Subcutaneous abdominal adipose tissue (tissue), 5 donors: ENCODE measurements at regions not wholly inside any gene's neighbourhood (a gene's known extent, or its start where the extent isn't known, plus 50 kb on each side); places are given as distances from the start of the nearest gene placed in this dataset.

Experiments used
- H3K27ac ChIP-seq: one replicate; pipeline ENCODE4 v1.7.0; 2013; ENCODE audit warnings: low read depth, mild to moderate bottlenecking, inconsistent platforms, low read length, moderate library complexity
- H3K27me3 ChIP-seq, 5 donors: one replicate each; pipeline ENCODE4 v1.7.0; 2013; ENCODE audit warnings: low read length in 5 of 5, inconsistent platforms in 1 of 5; ENCODE audit not compliant: control insufficient read depth in 5 of 5, insufficient read depth in 4 of 5
- H3K36me3 ChIP-seq, 5 donors: one replicate each; pipeline ENCODE4 v1.7.0; 2013; ENCODE audit warnings: low read length in 5 of 5; ENCODE audit not compliant: control insufficient read depth in 5 of 5, insufficient read depth in 5 of 5
- H3K4me1 ChIP-seq, 5 donors: one replicate each; pipeline ENCODE4 v1.7.0; 2013; ENCODE audit warnings: low read length in 5 of 5, mild to moderate bottlenecking in 3 of 5, moderate library complexity in 1 of 5; ENCODE audit not compliant: control insufficient read depth in 5 of 5, insufficient read depth in 5 of 5
- H3K4me3 ChIP-seq, 5 donors: one replicate each; pipeline ENCODE4 v1.7.0; 2013; ENCODE audit warnings: low read length in 5 of 5, low read depth in 1 of 5
- H3K9ac ChIP-seq, 5 donors: one replicate each; pipeline ENCODE4 v1.7.0; 2013; ENCODE audit warnings: low read length in 5 of 5, mild to moderate bottlenecking in 4 of 5, moderate library complexity in 3 of 5
- H3K9me3 ChIP-seq, 5 donors: one replicate each; pipeline ENCODE4 v1.7.0; 2013; ENCODE audit warnings: low read length in 5 of 5; ENCODE audit not compliant: control insufficient read depth in 5 of 5
- donor health status: healthy.
- donor health status: healthy.
- donor health status: healthy.
- donor health status: healthy.
- donor health status: healthy.

GRCh38 chr14:25904446-25904845 is 693.4 kb downstream of the NOVA1 start:
- H3K4me3 ChIP-seq, result no peak overlapping the region
- no peaks in the 10 kb centered on the region for H3K27me3 ChIP-seq
- H3K27ac ChIP-seq, result no peak overlapping the region
- H3K9ac ChIP-seq, result no peak overlapping the region
- no peaks in the 10 kb centered on the region for H3K4me1 ChIP-seq
- no peaks in the 10 kb centered on the region for H3K36me3 ChIP-seq
- no peaks in the 10 kb centered on the region for H3K9me3 ChIP-seq

- H3K36me3 ChIP-seq, result no peaks in the 10 kb centered on the region
- no peak overlapping the region for H3K27ac ChIP-seq
- no peaks in the 10 kb centered on the region for H3K9me3 ChIP-seq
- no peak overlapping the region for H3K4me3 ChIP-seq
- H3K27me3 ChIP-seq, result no peaks in the 10 kb centered on the region
- H3K4me1 ChIP-seq, result peaks cover 0 to 16% (median 0%) of the 10 kb centered on the region in 5 donors
- no peak overlapping the region for H3K9ac ChIP-seq
Observed at GRCh38 chr14:25899197-25899596, 698.6 kb downstream of the NOVA1 start.

GRCh38 chr14:25896777-25897176 is 701.1 kb downstream of the NOVA1 start:
- Histone ChIP-seq H3K27ac (no peak overlapping the region), H3K27me3 (no peaks in the 10 kb centered on the region), H3K9ac (no peak overlapping the region), H3K9me3 (no peaks in the 10 kb centered on the region), H3K4me3 (no peak overlapping the region), H3K36me3 (no peaks in the 10 kb centered on the region), H3K4me1 (peaks cover 0 to 16% (median 0%) of the 10 kb centered on the region in 5 donors)

- no peak overlapping the region for H3K9ac ChIP-seq
- H3K4me3 ChIP-seq, result no peak overlapping the region
- H3K4me1 ChIP-seq, result peaks cover 0 to 16% (median 0%) of the 10 kb centered on the region in 5 donors
- H3K27ac ChIP-seq, result no peak overlapping the region
- H3K36me3 ChIP-seq, result no peaks in the 10 kb centered on the region
- no peaks in the 10 kb centered on the region for H3K9me3 ChIP-seq
- H3K27me3 ChIP-seq, result no peaks in the 10 kb centered on the region
Observed at GRCh38 chr14:25895740-25896139, 702.1 kb downstream of the NOVA1 start.

- H3K4me1 ChIP-seq, result no peaks in the 10 kb centered on the region
- no peak overlapping the region for H3K9ac ChIP-seq
- H3K4me3 ChIP-seq, result no peak overlapping the region
- no peaks in the 10 kb centered on the region for H3K9me3 ChIP-seq
- no peaks in the 10 kb centered on the region for H3K36me3 ChIP-seq
- H3K27me3 ChIP-seq, result no peaks in the 10 kb centered on the region
- H3K27ac ChIP-seq, result no peak overlapping the region
Observed at GRCh38 chr14:25887251-25887878, 710.5 kb downstream of the NOVA1 start.

GRCh38 chr14:25884657-25885056 is 713.2 kb downstream of the NOVA1 start:
- H3K27me3 ChIP-seq, result no peaks in the 10 kb centered on the region
- no peaks in the 10 kb centered on the region for H3K4me1 ChIP-seq
- H3K36me3 ChIP-seq, result no peaks in the 10 kb centered on the region
- no peak overlapping the region for H3K9ac ChIP-seq
- no peak overlapping the region for H3K27ac ChIP-seq
- H3K4me3 ChIP-seq, result no peak overlapping the region
- no peaks in the 10 kb centered on the region for H3K9me3 ChIP-seq

GRCh38 chr14:25882899-25883298 is 714.9 kb downstream of the NOVA1 start:
- Histone ChIP-seq H3K27ac (no peak overlapping the region), H3K4me1 (no peaks in the 10 kb centered on the region), H3K27me3 (no peaks in the 10 kb centered on the region), H3K9me3 (no peaks in the 10 kb centered on the region), H3K36me3 (no peaks in the 10 kb centered on the region), H3K9ac (no peak overlapping the region), H3K4me3 (no peak overlapping the region)

GRCh38 chr14:25875475-25875874 is 722.4 kb downstream of the NOVA1 start:
- Histone ChIP-seq H3K9me3 (no peaks in the 10 kb centered on the region), H3K27ac (no peak overlapping the region), H3K9ac (no peak overlapping the region), H3K36me3 (no peaks in the 10 kb centered on the region), H3K4me3 (no peak overlapping the region), H3K27me3 (no peaks in the 10 kb centered on the region), H3K4me1 (no peaks in the 10 kb centered on the region)

- H3K36me3 ChIP-seq, result no peaks in the 10 kb centered on the region
- H3K4me1 ChIP-seq, result no peaks in the 10 kb centered on the region
- no peaks in the 10 kb centered on the region for H3K27me3 ChIP-seq
- H3K9me3 ChIP-seq, result no peaks in the 10 kb centered on the region
- H3K27ac ChIP-seq, result no peak overlapping the region
- no peak overlapping the region for H3K9ac ChIP-seq
- no peak overlapping the region for H3K4me3 ChIP-seq
Observed at GRCh38 chr14:25869854-25870253, 728.0 kb downstream of the NOVA1 start.

- Histone ChIP-seq H3K27ac (no peak overlapping the region), H3K4me1 (no peaks in the 10 kb centered on the region), H3K4me3 (no peak overlapping the region), H3K9ac (no peak overlapping the region), H3K27me3 (no peaks in the 10 kb centered on the region), H3K9me3 (no peaks in the 10 kb centered on the region), H3K36me3 (no peaks in the 10 kb centered on the region)
Observed at GRCh38 chr14:25868521-25869314, 729.1 kb downstream of the NOVA1 start.
